HG02610 (cell line): ENCODE measurements at regions not wholly inside any gene's neighbourhood (a gene's known extent, or its start where the extent isn't known, plus 50 kb on each side); places are given as distances from the start of the nearest gene placed in this dataset.
"Not testable (repeated sequence)": the region's sequence is repeated elsewhere in the genome, so short reads cannot be mapped to it uniquely, and the experiment has no call there.

Experiments used
- ATAC-seq: cut with Tn5 transposase; IDR thresholded peaks from one replicate; pipeline ENCODE4 v1.9.1; 2021; ENCODE audit warnings: mild to moderate bottlenecking, moderate library complexity; ENCODE audit not compliant: unreplicated experiment

GRCh38 chr3:145294572-145294971 lies 866.4 kb downstream of the PLOD2 start:
- ATAC-seq, result no peak

GRCh38 chr3:145307272-145307671 lies 853.7 kb downstream of the PLOD2 start:
- no peak for ATAC-seq

GRCh38 chr3:145313751-145314150 lies 847.2 kb downstream of the PLOD2 start:
- ATAC-seq, result peak; percentile 71

GRCh38 chr3:145316253-145316652 lies 844.7 kb downstream of the PLOD2 start:
- not testable (repeated sequence) for ATAC-seq

- ATAC-seq, result no peak
Observed at GRCh38 chr3:145326666-145327065, 834.3 kb downstream of the PLOD2 start.

- ATAC-seq, result not testable (repeated sequence)
Observed at GRCh38 chr3:145333427-145333826, 827.6 kb downstream of the PLOD2 start.

- ATAC-seq, result no peak
Observed at GRCh38 chr3:145333931-145334330, 827.1 kb downstream of the PLOD2 start.

- no peak for ATAC-seq
Observed at GRCh38 chr3:145355206-145355605, 805.8 kb downstream of the PLOD2 start.

GRCh38 chr3:145357453-145357852 lies 803.5 kb downstream of the PLOD2 start:
- ATAC-seq, result no peak

GRCh38 chr3:145359040-145359439 lies 801.9 kb downstream of the PLOD2 start:
- ATAC-seq, result peak; percentile 74

GRCh38 chr3:145368748-145369147 lies 792.2 kb downstream of the PLOD2 start:
- no peak for ATAC-seq

- no peak for ATAC-seq
Observed at GRCh38 chr3:145370870-145371269, 790.1 kb downstream of the PLOD2 start.

GRCh38 chr3:145377301-145377700 lies 783.7 kb downstream of the PLOD2 start:
- no peak for ATAC-seq

- ATAC-seq, result no peak
Observed at GRCh38 chr3:145383416-145383815, 777.6 kb downstream of the PLOD2 start.

- ATAC-seq, result no peak
Observed at GRCh38 chr3:145384307-145384706, 776.7 kb downstream of the PLOD2 start.

- ATAC-seq, result no peak
Observed at GRCh38 chr3:145387211-145387610, 773.8 kb downstream of the PLOD2 start.

- no peak for ATAC-seq
Observed at GRCh38 chr3:145395421-145395820, 765.6 kb downstream of the PLOD2 start.

- no peak for ATAC-seq
Observed at GRCh38 chr3:145411605-145412004, 749.4 kb downstream of the PLOD2 start.

GRCh38 chr3:145417678-145418077 lies 743.3 kb downstream of the PLOD2 start:
- no peak for ATAC-seq

- no peak for ATAC-seq
Observed at GRCh38 chr3:145422556-145422955, 738.4 kb downstream of the PLOD2 start.

- ATAC-seq, result no peak
Observed at GRCh38 chr3:145427355-145427754, 733.6 kb downstream of the PLOD2 start.

- no peak for ATAC-seq
Observed at GRCh38 chr3:145429546-145429945, 731.4 kb downstream of the PLOD2 start.

GRCh38 chr3:145448436-145448835 lies 712.5 kb downstream of the PLOD2 start:
- ATAC-seq, result no peak
